Gastrocnemius medialis (tissue), 4 donors: ENCODE measurements at regions not wholly inside any gene's neighbourhood (a gene's known extent, or its start where the extent isn't known, plus 50 kb on each side); places are given as distances from the start of the nearest gene placed in this dataset.

Source experiments
- POLR2A ChIP-seq, 2 donors: fragments of 450-650 bp; IDR thresholded peaks; one replicate each; pipeline ENCODE4 v1.6.1; 2017; ENCODE audit warnings: antibody characterized with exemption in 2 of 2, mild to moderate bottlenecking in 2 of 2, moderate library complexity in 2 of 2
- TF ChIP-seq, protein P1 (sequence below), 5 experiments: fragments of 450-650 bp in 3 of 5; fragments of 200-600 bp in 2 of 5; sonication (generic) in 2 of 5; IDR thresholded peaks in 4 of 5; conservative IDR thresholded peaks in 1 of 5; 1 replicate in 4 of 5; 2 replicates in 1 of 5; pipeline ENCODE4 v1.5.1; 2016 to 2019; ENCODE audit warnings: antibody characterized with exemption in 5 of 5, mild to moderate bottlenecking in 3 of 5, moderate library complexity in 3 of 5

DNA sequence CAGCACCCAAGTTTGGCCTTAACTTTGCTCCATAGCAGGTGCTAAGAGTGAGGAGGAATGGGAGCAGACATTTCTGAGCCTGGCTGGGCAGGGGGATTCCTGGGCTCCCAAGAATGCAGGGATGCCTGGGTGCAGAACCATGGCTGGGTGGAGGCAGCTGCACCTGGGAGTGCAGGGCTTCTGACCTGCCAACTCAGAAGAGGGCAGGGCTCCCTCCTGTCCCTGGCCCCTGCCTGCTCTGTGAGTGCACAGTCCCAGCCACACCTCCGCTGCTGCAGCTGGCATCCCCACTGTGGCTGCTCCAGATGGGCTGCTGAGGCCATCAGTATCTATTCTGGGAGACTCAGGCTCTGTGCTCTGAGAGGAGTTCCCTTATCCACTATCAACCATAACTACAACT, 747.4 kb upstream of the VSTM2A start:
- TF ChIP-seq, protein P1, sequence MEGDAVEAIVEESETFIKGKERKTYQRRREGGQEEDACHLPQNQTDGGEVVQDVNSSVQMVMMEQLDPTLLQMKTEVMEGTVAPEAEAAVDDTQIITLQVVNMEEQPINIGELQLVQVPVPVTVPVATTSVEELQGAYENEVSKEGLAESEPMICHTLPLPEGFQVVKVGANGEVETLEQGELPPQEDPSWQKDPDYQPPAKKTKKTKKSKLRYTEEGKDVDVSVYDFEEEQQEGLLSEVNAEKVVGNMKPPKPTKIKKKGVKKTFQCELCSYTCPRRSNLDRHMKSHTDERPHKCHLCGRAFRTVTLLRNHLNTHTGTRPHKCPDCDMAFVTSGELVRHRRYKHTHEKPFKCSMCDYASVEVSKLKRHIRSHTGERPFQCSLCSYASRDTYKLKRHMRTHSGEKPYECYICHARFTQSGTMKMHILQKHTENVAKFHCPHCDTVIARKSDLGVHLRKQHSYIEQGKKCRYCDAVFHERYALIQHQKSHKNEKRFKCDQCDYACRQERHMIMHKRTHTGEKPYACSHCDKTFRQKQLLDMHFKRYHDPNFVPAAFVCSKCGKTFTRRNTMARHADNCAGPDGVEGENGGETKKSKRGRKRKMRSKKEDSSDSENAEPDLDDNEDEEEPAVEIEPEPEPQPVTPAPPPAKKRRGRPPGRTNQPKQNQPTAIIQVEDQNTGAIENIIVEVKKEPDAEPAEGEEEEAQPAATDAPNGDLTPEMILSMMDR (IDR thresholded peaks at IDR 0.05 in 4 of 5, conservative IDR thresholded peaks at IDR 0.05 in 1 of 5): no peak
- TF ChIP-seq POLR2A (IDR thresholded peaks at IDR 0.05): no peak
